ENCODE measurements at regions not wholly inside any gene's neighbourhood (a gene's known extent, or its start where the extent isn't known, plus 50 kb on each side); places are given as distances from the start of the nearest gene placed in this dataset.
A peak's percentile ranks its signal among the peaks of the same experiment; 100 is the strongest.

GRCh38 chr2:8406271-8406670 lies 275.6 kb upstream of the ID2 start:
- intact Hi-C loops (cut with micrococcal nuclease), result loop anchor here (5.0 kb wide), 1 partner anchor 71 kb away; no protein-coding TSS in a partner anchor
- ChIA-PET POLR2A (no interaction called here), CTCF (no interaction called here)
- H3K4me1 Mint-ChIP-seq (ENCODE audit: low read depth), result peaks cover 22% of the 10 kb centered on the region
- H3K4me3 Mint-ChIP-seq, result no peak overlapping the region
- peaks cover 1% of the 10 kb centered on the region for H3K27me3 Mint-ChIP-seq
- no peaks in the 10 kb centered on the region for H3K36me3 Mint-ChIP-seq (ENCODE audit: low read depth)
- DNase-seq (no peak), ATAC-seq (no peak)
- no peaks in the 10 kb centered on the region for H3K9me3 Mint-ChIP-seq
- H3K27ac Mint-ChIP-seq, result no peak overlapping the region
- TF ChIP-seq, protein P1, sequence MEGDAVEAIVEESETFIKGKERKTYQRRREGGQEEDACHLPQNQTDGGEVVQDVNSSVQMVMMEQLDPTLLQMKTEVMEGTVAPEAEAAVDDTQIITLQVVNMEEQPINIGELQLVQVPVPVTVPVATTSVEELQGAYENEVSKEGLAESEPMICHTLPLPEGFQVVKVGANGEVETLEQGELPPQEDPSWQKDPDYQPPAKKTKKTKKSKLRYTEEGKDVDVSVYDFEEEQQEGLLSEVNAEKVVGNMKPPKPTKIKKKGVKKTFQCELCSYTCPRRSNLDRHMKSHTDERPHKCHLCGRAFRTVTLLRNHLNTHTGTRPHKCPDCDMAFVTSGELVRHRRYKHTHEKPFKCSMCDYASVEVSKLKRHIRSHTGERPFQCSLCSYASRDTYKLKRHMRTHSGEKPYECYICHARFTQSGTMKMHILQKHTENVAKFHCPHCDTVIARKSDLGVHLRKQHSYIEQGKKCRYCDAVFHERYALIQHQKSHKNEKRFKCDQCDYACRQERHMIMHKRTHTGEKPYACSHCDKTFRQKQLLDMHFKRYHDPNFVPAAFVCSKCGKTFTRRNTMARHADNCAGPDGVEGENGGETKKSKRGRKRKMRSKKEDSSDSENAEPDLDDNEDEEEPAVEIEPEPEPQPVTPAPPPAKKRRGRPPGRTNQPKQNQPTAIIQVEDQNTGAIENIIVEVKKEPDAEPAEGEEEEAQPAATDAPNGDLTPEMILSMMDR (IDR thresholded peaks at IDR 0.05), result no peak

DNA sequence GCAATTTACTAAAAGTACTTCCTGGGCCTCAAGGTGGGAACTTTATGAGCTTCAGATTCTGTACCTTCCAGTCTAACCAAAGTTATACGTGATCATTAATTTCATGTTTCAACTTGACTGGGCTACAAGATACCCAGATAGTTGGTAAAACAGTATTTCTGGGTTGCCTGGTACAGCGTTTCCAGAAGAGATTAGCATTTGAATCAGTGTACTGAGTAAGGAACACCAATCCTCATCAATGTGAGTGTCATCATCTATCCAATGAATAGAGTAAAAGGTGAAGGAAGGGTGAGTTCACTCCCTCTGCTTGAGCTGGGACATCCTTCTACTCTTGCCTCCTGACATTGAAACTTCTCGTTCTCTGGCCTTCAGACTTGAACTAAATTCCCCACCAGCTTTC lies 274.5 kb upstream of the ID2 start:
- ATAC-seq (no peak), DNase-seq (no peak)
- no peaks in the 10 kb centered on the region for H3K9me3 Mint-ChIP-seq
- ChIA-PET POLR2A (interaction anchor here (0.8 kb wide), 1 partner anchor 136 kb away, joined by 3 read pairs; no protein-coding TSS in a partner anchor), CTCF (no interaction called here)
- H3K27ac Mint-ChIP-seq, result no peak overlapping the region
- H3K4me3 Mint-ChIP-seq, result no peak overlapping the region
- peaks cover 1% of the 10 kb centered on the region for H3K27me3 Mint-ChIP-seq
- no peaks in the 10 kb centered on the region for H3K36me3 Mint-ChIP-seq (ENCODE audit: low read depth)
- peaks cover 22% of the 10 kb centered on the region for H3K4me1 Mint-ChIP-seq (ENCODE audit: low read depth)
- intact Hi-C loops (cut with micrococcal nuclease), result loop anchor here (5.0 kb wide), 1 partner anchor 70 kb away; no protein-coding TSS in a partner anchor
- TF ChIP-seq, protein P1 (IDR thresholded peaks at IDR 0.05), result no peak

DNA sequence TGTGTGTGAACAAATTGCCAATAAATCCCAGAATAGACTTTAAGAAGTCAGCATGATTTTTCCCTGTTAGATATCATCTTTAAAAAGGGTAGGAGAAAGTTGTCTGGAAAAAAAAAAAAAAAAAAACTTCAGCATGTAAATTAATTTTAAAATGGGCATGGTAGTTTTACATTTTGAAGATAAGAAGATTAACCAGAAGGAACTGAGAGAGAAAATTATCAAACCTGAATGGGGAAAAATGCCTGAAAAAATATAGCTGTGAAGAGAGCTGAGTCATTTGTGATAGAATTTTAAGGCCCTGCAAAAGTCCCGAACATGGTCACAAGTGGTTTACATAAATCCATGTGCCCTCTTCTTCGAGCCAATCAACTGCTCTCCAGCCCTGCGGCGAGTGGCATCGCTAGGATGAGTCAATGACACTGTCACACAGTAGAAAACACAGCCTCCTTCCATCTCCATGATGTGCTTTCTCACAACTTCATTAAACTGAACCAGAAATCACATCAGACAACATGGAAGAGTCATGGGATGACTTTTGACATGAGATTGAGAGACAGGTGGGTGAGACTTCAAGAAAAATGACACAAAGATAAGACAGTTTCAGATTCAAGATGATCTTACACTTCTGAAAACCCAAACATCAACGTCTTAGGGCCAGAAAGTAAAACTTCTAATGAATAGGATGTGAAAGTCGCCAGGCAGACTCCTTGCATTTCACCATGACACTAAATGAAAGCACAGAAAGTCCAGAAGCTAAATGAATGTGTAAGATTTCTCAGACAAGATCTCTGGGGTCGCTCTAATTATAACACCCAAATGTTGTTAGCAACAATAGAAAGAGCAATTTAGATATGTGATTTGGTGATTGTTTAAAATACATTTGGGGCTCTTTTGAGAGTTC lies 273.0 kb upstream of the ID2 start:
- DNase-seq, result peak; percentile 82

GRCh38 chr2:8409461-8410260 lies 272.2 kb upstream of the ID2 start:
- DNase-seq (no peak), ATAC-seq (no peak)
- ChIA-PET POLR2A (interaction anchor here (0.7 to 1.3 kb wide), 3 partner anchors 11 to 273 kb away, joined by 3 to 4 read pairs (median 3); no protein-coding TSS in a partner anchor), CTCF (no interaction called here)
- TF ChIP-seq, protein P1 (IDR thresholded peaks at IDR 0.05), result no peak
- Mint-ChIP-seq H3K27me3 (peaks cover 1% of the 10 kb centered on the region), H3K9me3 (no peaks in the 10 kb centered on the region), H3K4me1 (ENCODE audit: low read depth) (peaks cover 22% of the 10 kb centered on the region), H3K4me3 (no peak overlapping the region), H3K36me3 (ENCODE audit: low read depth) (no peaks in the 10 kb centered on the region), H3K27ac (peak overlapping the region; percentile 66)
- intact Hi-C loops (cut with micrococcal nuclease), result loop anchor here (1.0 to 5.0 kb wide), 3 partner anchors 68 to 134 kb away; no protein-coding TSS in a partner anchor

More for the DNA sequence above, 273.0 kb upstream of the ID2 start:
- no peak overlapping the region for H3K4me3 Mint-ChIP-seq
- H3K27me3 Mint-ChIP-seq, result peaks cover 1% of the 10 kb centered on the region
- H3K27ac Mint-ChIP-seq, result peak overlapping the region; percentile 66
- H3K36me3 Mint-ChIP-seq (ENCODE audit: low read depth), result no peaks in the 10 kb centered on the region
- intact Hi-C loops (cut with micrococcal nuclease), result loop anchor here (1.0 to 5.0 kb wide), 3 partner anchors 68 to 134 kb away; no protein-coding TSS in a partner anchor
- peaks cover 22% of the 10 kb centered on the region for H3K4me1 Mint-ChIP-seq (ENCODE audit: low read depth)
- CTCF ChIA-PET, result no interaction called here
- no peaks in the 10 kb centered on the region for H3K9me3 Mint-ChIP-seq
- POLR2A ChIA-PET, result interaction anchor here (0.7 to 1.3 kb wide), 3 partner anchors 12 to 274 kb away, joined by 3 to 4 read pairs (median 3); no protein-coding TSS in a partner anchor
- peak; percentile 95 for ATAC-seq
- TF ChIP-seq, protein P1 (IDR thresholded peaks at IDR 0.05), result no peak
